H1 (cell line): ENCODE measurements at regions not wholly inside any gene's neighbourhood (a gene's known extent, or its start where the extent isn't known, plus 50 kb on each side); places are given as distances from the start of the nearest gene placed in this dataset.

Experiments
- HDAC6 ChIP-seq: IDR thresholded peaks from one replicate; pipeline ENCODE4 v1.7.1; 2012; ENCODE audit warnings: low read depth, mild to moderate bottlenecking, inconsistent platforms, low read length, moderate library complexity
- RFX5 ChIP-seq: IDR thresholded peaks from 2 replicates; pipeline ENCODE4 v1.6.1; 2011; ENCODE audit warnings: low read depth, low read length, improper control_type of control experiment, borderline replicate concordance
- SUZ12 ChIP-seq: fragments of 200-600 bp; sonication (generic); IDR thresholded peaks from 2 replicates; pipeline ENCODE4 v1.6.1; 2012; ENCODE audit warnings: mild to moderate bottlenecking, inconsistent platforms, low read length, moderate library complexity, mixed read lengths

- TF ChIP-seq SUZ12 (no peak), RFX5 (no peak), HDAC6 (no peak)
- TF ChIP-seq, all 59 proteins: peak for 0
Measured at GRCh38 chr14:97382616-97383226, 585.5 kb downstream of the VRK1 start (continued).
